ENCODE measurements at regions not wholly inside any gene's neighbourhood (a gene's known extent, or its start where the extent isn't known, plus 50 kb on each side); places are given as distances from the start of the nearest gene placed in this dataset.

- Mint-ChIP-seq H3K27me3 (ENCODE audit: insufficient read depth, low read depth, poor library complexity) (no peaks in the 10 kb centered on the region), H3K4me1 (no peaks in the 10 kb centered on the region; the same call in 2 of the 3 replicates), H3K9me3 (no peaks in the 10 kb centered on the region), H3K27ac (no peak overlapping the region), H3K36me3 (ENCODE audit: low read depth) (no peaks in the 10 kb centered on the region), H3K4me3 (no peak overlapping the region)
- no peak overlapping the region for H2AFZ ChIP-seq
- no peak overlapping the region for H3K27ac ChIP-seq (ENCODE audit: low read depth)
- H3K4me3 ChIP-seq = no peak overlapping the region
- H3K27me3 ChIP-seq (ENCODE audit: insufficient read depth) = no peaks in the 10 kb centered on the region
- H3K79me2 ChIP-seq (replicated peaks; ENCODE audit: insufficient read depth) = no peaks in the 10 kb centered on the region
- H3K36me3 ChIP-seq (ENCODE audit: insufficient read depth) = no peaks in the 10 kb centered on the region
- no peaks in the 10 kb centered on the region for H3F3A ChIP-seq (replicated peaks; ENCODE audit: low read depth)
- ATAC-seq = no peak
- H3K4me2 ChIP-seq = no peak overlapping the region
- TF ChIP-seq JUNB (IDR thresholded peaks at IDR 0.05; ENCODE audit: unreplicated experiment) = no peak
- no peak for TF ChIP-seq NANOG (IDR thresholded peaks at IDR 0.05; ENCODE audit: borderline replicate concordance)
- TF ChIP-seq STAT1 (IDR thresholded peaks at IDR 0.05; ENCODE audit: unreplicated experiment) = no peak
- no peak for TF ChIP-seq POLR2AphosphoS5 (IDR thresholded peaks at IDR 0.05; ENCODE audit: low read depth)
- no peak for TF ChIP-seq CTCF (conservative IDR thresholded peaks at IDR 0.05; ENCODE audit: low read depth in 2 of 2)
- no peak for TF ChIP-seq EZH2phosphoT487 (IDR thresholded peaks at IDR 0.05; ENCODE audit: unreplicated experiment)
- no peak for TF ChIP-seq REST (IDR thresholded peaks at IDR 0.05; ENCODE audit: unreplicated experiment)
- TF ChIP-seq ZNF114 (CRISPR knock-in tag; IDR thresholded peaks at IDR 0.05) = no peak
- TF ChIP-seq EZH2 (IDR thresholded peaks at IDR 0.05; ENCODE audit: low read depth, unreplicated experiment) = no peak
- TF ChIP-seq ZNF331 (CRISPR knock-in tag; IDR thresholded peaks at IDR 0.05; ENCODE audit: low read depth) = no peak
- TF ChIP-seq ETS1 (IDR thresholded peaks at IDR 0.05) = no peak
- no peak for TF ChIP-seq ZNF462 (CRISPR knock-in tag; IDR thresholded peaks at IDR 0.05)
- no peak for DNase-seq (ENCODE audit: low spot score)
- no peaks in the 10 kb centered on the region for H3K9me2 ChIP-seq (ENCODE audit: insufficient read depth)
- no peaks in the 10 kb centered on the region for H3K4me1 ChIP-seq (ENCODE audit: insufficient read depth)
- no peaks in the 10 kb centered on the region for H4K20me1 ChIP-seq (replicated peaks; ENCODE audit: insufficient read depth)
These were observed 925.6 kb upstream of the ARRDC3 start for GRCh38 chr5:92308679-92309078.

All from GM23338 (cell line).